HG02678 (cell line): ENCODE measurements at regions not wholly inside any gene's neighbourhood (a gene's known extent, or its start where the extent isn't known, plus 50 kb on each side); places are given as distances from the start of the nearest gene placed in this dataset.

Source experiments
- ATAC-seq: cut with Tn5 transposase; IDR thresholded peaks from one replicate; pipeline ENCODE4 v1.9.1; 2021; ENCODE audit warnings: mild to moderate bottlenecking, moderate library complexity; ENCODE audit not compliant: unreplicated experiment

DNA sequence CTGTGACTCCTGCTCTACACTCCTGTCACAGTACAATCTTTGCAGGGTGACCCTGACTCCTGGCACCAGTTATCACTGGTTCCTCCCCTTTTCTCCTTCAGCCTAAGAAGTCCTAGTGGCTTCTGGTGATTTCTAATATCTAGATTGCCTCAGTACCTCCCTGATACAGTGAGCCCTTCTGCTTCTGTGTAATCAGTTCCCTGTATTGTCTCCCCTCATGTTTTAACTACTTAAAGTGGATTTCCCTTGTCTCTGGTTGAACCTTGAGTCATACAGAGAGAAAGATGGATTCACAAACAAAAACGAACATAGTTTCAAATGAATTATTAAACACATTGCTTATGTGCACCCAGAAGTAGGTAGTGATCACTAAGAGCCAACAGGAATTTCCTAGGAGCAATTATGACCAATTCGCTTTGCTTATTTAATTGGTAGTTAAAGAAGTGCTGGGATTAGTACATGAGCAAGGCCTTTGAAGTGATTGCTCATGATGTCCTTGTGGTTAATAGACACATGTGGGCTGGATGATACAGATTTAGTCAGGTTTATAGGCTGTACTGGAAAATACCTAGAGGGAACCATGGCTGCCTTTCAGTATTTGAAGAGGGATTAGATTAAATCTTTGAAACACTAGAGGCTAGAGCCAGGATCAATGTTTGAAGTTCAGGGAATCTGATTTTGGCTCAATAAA, 145.8 kb upstream of the MEF2C start:
- ATAC-seq, result no peak

GRCh38 chr5:89024045-89024444, 141.1 kb upstream of the MEF2C start:
- no peak for ATAC-seq

- ATAC-seq, result no peak
Observed at GRCh38 chr5:89020926-89021610, 138.1 kb upstream of the MEF2C start.

DNA sequence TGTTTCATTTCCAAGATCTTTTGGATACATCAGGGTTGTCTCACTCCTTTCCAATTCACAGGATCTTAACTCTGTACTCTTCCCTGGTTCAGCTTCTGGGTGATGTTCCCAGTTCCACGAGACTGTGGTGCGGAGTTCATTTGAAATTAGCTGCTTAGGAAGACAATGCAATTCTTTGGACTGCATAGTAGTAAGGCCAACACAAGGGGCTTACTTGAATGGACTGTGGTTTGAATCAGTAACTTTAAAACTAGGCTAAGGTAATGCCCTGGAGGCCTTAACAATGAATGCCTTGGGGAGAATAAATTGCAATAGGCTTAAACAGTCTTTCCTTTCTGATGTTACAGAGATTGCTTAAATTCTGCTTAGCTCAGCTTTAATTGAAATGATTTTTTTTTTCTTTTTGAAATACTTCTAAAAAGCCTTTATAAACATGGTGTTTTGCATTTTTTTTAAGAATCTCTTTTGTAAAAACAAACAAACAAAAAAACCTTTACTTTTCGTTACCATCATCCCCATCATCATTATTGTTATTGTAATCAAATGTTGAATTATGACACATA, 133.8 kb upstream of the MEF2C start:
- no peak for ATAC-seq

GRCh38 chr5:89015409-89015808, 132.4 kb upstream of the MEF2C start:
- no peak for ATAC-seq

DNA sequence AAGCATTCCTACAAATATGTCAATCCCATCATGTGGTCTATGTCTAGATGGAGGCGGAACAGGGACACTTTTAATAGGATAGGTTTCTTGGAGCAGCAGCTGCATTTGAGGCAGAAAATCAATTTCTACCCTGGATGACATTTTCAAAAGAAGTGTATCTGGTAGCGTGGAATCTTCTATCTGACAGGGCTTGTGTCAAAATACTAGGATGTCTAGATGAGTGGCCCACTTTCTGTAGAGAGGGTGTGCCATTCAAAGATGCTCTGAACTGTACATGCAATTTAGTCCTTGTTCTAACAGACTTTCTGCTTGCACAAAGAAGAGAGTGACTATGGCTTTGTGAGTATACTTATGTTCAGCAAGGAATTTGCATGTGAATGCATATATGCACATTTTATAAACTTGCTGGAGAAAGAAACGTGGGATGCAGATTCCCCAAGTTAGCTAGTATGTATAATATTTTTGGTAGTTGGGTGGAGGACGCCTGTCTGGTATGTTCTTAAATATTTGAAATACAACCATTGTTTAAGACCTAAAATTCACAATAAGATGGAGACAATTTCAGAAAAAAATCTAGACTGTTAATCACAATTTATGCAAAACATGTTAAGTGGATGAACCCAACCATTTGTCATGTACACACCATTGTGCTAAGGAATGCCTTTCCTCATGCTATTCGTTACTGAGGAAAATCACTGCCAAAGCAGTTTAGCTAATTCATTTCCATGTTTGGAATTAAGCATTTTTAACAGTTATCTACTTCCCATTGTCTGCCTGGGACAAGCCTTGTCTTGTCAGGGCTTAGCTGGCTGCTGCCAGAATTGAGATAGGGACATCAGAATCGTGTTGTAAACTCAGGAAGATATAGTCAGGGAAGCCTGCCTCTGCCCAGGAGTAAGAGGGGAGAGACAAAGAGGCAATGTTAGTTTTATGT, 129.1 kb upstream of the MEF2C start:
- no peak for ATAC-seq

GRCh38 chr5:89010512-89010911, 127.5 kb upstream of the MEF2C start:
- ATAC-seq, result no peak

- no peak for ATAC-seq
Observed at GRCh38 chr5:89008291-89008690, 125.3 kb upstream of the MEF2C start.

DNA sequence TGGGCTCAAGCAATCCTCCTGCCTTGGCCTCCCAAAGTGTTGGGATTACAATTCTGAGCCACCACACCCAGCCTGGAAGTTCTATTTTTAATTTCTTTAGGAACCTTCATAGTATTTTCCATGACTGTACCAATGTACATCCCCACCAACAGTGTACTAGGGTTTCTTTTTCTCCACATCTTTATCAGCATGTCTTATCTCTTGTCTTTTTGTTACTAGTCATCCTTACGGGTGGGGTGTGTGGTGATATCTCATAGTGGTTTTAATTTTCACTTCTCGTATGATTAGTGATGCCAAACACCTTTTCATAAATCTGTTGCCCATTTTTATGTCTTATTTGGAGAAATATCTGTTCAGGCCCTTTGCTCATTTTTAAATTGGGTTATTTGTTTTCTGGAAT, 123.0 kb upstream of the MEF2C start:
- no peak for ATAC-seq

DNA sequence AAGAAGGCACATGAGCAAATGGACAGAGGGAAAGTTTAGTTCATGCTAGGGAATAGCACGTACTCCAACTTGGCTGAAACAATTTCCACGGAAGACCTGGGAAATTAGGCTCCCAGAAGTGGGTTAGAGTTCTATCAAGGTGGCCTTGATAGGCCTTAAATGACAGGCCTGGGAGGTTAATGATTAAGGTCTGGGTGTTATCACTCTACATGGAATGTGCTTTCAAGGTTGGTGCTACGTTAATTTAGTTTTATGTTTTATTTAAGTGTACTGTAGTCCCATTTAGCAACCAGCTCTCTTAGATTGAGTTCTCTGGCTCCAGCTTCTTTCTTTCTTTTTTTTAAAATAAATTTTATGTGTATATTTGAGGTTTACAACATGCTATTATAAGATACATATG, 121.4 kb upstream of the MEF2C start:
- no peak for ATAC-seq

- ATAC-seq, result no peak
Observed at GRCh38 chr5:89003563-89004036, 120.6 kb upstream of the MEF2C start.

GRCh38 chr5:88999853-89000252, 116.9 kb upstream of the MEF2C start:
- ATAC-seq, result no peak

DNA sequence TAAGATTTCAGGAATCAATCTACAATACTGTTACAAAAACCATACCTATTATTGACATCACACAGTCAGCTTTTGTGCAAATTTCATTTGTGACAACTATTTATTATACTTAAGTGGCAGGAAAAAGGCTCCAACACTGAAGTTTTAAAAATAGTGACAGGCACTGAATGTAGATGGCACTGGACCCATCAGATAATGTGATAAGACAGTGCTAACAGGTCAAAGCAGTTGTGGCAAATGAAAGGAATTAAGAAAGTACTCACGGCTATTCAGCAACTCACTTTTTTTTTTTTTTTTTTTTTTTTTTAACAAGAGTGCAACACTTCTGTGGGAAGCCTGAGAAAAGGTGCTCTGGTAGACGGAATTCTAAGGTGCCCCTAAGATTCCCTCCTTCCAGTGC, 115.0 kb upstream of the MEF2C start:
- no peak for ATAC-seq

DNA sequence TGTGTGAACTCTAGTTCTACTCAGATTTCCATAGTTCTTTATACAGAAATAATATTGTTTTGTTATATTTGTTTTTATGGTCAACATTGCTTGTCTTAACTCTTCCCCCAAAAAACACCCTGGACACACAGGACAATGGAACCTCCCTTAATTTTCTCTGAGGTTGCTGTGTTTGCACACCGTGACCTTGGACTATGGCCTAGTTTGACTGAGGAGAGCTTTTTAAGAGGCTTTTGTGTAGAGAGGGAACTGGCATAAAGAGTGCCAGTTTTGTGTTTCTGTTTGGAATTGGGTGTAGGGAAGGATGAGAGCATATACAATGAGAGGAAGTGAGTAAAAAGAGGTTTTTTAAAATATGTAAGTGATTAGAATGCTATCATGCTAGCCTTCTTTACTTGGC, 101.1 kb upstream of the MEF2C start:
- ATAC-seq, result no peak

DNA sequence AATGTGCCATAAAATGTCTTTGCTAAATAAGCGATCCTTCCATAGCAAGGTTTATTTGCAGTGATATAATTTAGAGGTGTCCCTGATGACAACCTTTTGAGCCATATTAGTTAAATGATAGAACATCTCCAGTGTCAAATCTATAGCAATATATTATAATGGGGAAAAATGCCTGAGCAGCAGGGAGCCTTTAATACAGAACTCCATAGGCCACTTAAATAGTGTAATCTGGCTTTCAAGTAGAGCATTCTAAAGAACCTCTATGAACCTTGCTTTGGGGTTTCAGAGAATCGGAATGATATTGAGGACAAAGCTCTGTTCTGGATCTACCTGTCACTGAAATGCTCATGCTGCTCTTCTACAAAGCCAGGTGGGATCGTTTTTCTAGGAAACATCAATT, 96.7 kb upstream of the MEF2C start:
- no peak for ATAC-seq

DNA sequence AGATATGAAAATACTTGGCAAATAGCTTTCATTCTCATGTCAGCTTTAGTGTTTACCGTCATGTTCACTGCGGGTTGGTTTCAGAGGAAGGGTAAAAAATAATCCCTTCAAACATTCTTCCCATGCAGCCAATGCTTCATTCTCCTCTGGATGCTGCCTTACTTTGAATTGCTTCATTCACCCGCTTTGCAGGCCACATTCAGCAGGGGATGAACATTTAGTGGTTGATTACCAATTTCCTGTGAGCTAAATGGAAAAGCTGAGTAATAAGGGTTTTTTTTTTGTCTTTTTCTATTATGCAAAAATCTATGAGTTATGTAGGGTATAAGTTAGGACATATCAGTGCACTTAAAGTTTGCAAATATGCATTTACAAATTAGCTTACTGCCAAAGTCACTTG, 96.3 kb upstream of the MEF2C start:
- peak; percentile 70 for ATAC-seq

GRCh38 chr5:88976914-88977313, 93.9 kb upstream of the MEF2C start:
- no peak for ATAC-seq

DNA sequence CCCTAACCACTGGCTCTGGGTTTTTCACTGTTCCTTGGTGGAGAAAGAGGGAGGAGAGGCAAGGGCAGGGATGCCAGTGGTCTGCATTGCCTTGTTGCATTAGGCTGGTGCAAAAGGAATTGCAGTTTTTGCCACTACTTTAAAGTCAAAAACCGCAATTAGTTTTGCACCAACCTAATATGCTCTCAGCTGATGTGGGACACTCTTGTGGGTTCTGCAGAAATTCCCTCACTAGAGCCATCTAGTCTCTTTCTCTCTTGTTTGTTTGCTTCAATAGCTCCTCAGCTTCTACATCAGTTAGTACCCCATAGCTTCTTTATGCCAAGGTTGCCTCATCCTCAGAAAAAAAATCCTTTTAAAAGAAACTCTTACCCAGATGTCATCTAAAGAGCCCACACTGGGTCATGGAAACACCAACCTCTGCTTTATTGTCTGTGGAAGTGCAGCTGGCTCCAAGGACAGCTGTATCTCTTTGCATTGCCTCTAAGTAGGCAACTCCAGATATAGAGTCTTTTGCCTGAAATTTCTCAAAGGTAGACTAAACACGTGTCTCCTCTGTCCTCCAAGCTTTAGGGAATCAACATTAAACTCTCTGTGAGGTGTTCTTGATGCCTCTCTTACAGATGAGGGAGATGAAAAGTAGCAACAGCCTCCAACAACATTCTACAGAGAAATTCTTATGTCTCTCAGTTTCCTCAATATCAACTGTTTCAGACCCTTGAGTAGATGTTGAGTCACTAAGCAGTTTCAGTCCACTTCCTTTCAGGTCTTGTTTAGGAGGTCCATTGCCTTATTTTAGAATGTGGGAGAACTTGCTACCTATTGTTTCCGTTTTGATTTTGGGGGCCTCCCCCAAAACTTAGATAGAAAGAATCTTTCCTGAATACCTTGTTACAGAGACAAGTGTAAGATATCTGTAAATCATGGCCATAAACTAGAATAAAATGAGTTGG, 84.9 kb upstream of the MEF2C start:
- peak; percentile 67 for ATAC-seq

- ATAC-seq, result no peak
Observed at GRCh38 chr5:88964831-88965230, 81.8 kb upstream of the MEF2C start.

GRCh38 chr5:88957013-88957412, 74.0 kb upstream of the MEF2C start:
- no peak for ATAC-seq
